GM18517 (cell line): ENCODE measurements at regions not wholly inside any gene's neighbourhood (a gene's known extent, or its start where the extent isn't known, plus 50 kb on each side); places are given as distances from the start of the nearest gene placed in this dataset.

Experiments
- ATAC-seq: cut with Tn5 transposase; IDR thresholded peaks from one replicate; pipeline ENCODE4 v1.9.1; 2021; ENCODE audit warnings: mild to moderate bottlenecking, moderate library complexity; ENCODE audit not compliant: unreplicated experiment

DNA sequence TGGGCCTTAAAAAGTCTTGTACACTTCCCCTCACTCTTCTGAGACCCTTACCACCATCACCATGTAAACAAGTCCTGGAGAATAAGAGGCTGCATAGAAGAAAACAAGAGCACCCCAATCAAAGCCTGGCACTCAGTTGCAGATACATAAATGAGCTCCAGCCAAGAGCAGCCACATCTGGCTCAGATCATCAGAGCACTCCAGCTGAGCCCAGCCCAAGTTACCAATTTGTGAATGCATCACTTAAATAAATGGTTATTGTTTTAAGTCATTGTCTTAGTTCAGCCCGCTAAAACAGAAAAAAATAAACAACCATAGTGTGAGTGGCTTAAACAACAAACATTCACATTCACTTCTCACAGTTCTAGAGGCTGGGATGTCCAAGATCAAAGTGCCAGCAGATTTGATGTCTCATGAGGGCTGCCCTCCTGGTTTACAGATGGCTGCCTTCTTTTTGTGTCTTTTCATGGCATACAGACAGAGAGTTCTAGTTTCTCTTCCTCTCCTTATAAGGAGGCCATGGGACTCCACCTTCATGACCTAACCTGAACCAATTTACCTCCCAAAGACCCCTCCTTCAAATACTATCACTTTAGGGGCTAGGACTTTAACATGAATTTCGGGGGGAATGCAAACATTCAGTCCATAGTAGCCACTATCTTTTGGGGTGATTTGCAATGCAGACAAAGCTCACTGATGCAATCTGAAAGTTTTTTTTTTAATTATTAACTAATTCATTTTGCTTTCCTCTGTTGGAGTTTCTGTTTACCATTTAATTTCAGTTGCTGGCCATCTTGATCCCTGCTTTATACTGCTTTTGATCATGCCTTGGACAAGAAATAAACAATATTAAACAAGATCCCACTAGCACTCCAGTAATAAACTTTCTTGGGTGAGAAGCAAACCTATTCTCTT lies 187.5 kb upstream of the ACVR2A start:
- peak; percentile 45 for ATAC-seq

GRCh38 chr2:147649998-147650397 lies 194.8 kb upstream of the ACVR2A start:
- no peak for ATAC-seq

GRCh38 chr2:147649286-147649685 lies 195.5 kb upstream of the ACVR2A start:
- no peak for ATAC-seq

GRCh38 chr2:147648471-147648870 lies 196.4 kb upstream of the ACVR2A start:
- no peak for ATAC-seq

DNA sequence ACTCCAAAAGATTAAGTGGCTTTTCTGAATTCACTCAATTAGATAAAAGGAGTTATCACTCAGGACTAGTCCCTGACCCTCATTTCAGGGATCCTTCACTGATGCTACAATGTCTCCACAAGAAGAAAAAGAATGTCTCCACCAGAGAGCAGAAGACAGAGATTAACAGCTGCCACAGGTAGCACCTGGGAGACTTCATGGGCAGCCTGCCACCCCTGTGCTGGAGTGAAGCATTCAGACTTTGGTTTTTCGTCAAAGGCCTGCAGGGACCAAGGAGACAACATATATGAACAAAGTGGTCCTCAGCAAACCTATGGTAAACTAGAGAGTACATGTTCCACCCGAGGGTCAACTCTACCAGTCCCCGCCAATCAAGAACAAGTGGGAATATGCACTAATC lies 197.0 kb upstream of the ACVR2A start:
- ATAC-seq, result no peak

DNA sequence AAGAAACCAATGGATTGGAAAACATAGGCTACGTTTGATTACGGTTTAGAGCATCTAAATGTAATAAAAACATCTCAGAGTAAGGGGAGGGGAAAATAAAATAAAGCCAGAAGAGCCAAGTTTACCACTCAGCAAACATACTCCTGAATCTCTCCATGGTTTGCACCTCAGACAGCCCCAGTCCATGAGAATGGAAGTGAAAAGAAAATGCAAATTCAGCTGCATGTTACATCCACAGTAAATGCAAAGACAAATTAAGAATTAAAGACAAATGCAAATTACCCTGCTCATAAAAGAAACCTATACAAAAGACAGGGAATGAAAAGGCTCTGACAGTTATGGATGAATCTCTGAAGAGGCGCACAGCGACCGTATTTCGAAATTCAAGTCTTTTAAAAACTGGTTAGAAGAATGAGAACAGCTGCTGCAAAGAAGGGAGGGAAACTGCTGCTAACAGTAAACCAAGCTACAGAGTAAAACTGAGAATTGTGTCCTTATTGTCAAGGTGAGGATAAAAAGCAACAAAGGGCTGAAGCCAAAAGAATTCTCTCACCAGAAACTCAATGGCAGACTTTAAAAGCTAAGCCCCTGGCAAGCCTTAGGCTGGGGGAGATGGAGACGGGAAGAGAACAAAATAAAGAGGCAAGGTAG lies 197.9 kb upstream of the ACVR2A start:
- ATAC-seq, result no peak

DNA sequence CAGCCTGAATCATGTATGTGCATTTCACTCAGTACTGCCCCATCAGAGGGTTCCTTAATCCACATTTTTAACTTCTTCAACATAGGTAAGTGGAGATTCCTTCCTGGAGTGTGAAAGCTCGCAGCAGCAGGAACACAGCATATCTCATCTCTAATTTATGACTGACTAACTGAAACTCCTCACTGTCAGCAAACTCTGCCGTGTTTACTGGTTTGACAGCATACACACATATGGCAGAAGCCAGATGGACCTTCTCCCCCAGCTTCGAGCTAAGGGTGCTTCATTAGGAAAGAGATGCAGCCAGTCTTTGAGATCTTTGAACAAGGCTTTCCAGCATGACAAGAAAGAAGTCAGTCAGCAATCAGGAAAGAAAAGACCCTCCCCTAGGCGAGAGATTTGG lies 200.3 kb upstream of the ACVR2A start:
- ATAC-seq, result no peak

DNA sequence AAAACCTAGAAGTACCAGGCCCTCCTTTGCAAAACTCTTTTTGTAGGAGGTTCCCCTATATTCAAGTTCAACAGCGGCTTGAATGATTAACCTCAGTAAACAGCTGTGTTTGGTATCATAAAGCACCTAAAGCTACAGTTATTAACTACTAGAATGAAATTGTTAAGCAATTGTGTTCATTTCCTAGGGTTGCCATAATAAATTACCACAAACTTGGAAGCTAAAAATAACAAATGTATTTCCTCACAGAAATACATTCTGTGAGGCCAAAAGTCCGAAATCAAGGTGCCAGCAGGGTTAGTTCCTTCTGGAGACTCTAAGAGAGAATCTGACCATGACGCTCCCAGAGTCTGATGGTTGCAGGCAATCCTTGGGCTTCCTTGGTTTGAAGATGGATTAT lies 202.1 kb upstream of the ACVR2A start:
- no peak for ATAC-seq

- ATAC-seq, result no peak
Measured at GRCh38 chr2:147641651-147642050, 203.2 kb upstream of the ACVR2A start.

DNA sequence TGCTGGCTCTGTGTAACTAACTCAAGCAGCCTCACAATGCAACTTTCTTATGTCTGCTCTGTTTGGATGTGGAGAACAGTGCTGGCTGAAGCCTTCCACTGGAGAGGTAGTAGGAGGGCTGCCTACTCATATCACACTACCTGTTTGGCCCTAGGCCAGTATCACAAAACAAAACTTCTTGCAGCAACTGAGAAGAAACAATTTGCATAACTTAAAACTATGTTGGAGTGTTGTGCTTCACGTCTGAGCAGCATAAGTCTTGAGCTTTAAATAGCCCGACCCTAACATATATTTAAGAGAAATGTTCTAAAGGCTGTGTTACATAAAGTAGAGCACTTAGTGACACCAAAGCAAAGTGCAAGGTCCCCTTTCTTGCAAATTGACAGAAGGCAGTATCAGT lies 204.9 kb upstream of the ACVR2A start:
- ATAC-seq, result peak; percentile 82

DNA sequence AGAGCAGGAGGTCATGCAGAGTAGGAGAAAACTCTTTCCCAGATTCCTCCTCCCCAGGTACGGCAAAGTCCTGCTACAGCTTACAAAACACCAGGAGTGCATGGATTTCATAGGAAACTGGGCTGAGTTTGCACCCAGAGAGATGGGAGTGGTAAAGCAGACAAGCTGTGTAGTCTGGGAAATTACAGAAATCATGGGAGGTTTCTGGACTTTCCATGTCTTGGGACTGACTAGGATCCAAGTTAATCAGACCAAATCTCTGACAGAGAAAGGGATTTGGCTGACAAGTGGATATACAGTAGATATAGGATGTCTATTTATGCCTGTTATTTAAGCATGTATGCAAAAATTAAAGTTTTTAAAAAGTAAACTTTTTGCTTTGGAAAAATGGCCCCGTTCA lies 205.4 kb upstream of the ACVR2A start:
- no peak for ATAC-seq

- peak; percentile 13 for ATAC-seq
Measured at GRCh38 chr2:147636886-147637285, 207.9 kb upstream of the ACVR2A start.

GRCh38 chr2:147636238-147636882 lies 208.5 kb upstream of the ACVR2A start:
- no peak for ATAC-seq

- ATAC-seq, result no peak
Measured at GRCh38 chr2:147634826-147635225, 210.0 kb upstream of the ACVR2A start.

GRCh38 chr2:147632198-147632597 lies 212.6 kb upstream of the ACVR2A start:
- ATAC-seq, result no peak

DNA sequence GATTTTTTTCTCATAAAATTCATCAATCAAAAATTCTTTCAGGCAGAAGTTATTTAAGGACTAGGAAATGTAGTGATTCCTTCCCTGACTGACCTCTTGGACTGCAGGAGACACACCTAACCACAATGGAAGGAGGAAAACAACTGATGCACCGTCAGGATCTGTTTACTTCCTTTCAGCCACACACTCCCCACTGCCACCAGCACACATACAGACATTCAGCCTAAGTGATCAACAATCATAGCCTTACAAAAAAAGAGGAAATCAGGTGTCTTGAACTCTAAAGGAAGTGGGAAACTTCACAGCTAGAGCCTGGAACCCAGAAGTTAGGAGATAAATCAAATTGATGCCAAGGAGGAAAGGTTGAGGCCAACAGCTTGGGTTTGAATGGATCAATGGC lies 213.5 kb upstream of the ACVR2A start:
- no peak for ATAC-seq

DNA sequence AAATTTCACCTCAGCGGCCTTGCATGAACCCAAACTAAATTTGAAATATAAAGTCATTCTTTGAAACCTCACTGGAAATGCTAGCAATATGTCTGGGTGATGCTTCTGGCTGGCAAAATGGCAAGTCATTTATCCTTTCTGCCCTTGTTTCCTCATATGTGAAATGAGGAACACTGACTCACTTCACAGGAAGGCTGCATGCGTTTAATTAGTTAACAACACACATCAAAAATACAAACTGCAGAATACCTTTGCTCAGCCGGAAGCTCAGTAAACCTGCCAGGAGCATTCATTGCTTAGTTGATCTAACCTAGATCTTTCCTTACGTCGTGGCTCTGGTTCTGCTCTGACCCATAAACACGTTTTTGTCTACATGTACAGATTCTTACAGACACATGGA lies 214.2 kb upstream of the ACVR2A start:
- ATAC-seq, result no peak

- ATAC-seq, result peak; percentile 51
Measured at GRCh38 chr2:147628971-147629421, 215.8 kb upstream of the ACVR2A start.

DNA sequence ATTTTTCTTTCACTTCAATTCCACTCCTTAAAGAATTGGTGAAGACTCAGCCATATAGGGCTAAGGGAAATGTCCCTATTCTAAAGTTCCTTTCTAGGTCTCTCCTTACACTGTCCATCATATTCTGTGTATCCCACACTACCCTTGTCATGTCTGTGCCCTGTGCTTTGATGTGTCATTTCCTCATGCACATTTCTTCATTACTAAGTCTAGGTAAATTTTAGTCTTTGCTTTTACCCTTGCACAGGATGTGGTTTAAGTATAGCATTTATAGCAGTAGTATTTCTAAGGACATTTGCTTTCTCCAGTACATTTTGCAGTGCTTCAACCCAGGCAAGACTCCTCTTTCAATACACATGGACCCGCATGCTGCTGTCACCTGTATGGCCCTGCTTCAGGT lies 221.5 kb upstream of the ACVR2A start:
- ATAC-seq, result peak; percentile 98

- ATAC-seq, result no peak
Measured at GRCh38 chr2:147621656-147622197, 223.1 kb upstream of the ACVR2A start.

- no peak for ATAC-seq
Measured at GRCh38 chr2:147619808-147620207, 225.0 kb upstream of the ACVR2A start.
